UCSD-AML1 (cell line): ENCODE measurements at regions not wholly inside any gene's neighbourhood (a gene's known extent, or its start where the extent isn't known, plus 50 kb on each side); places are given as distances from the start of the nearest gene placed in this dataset.
"Not testable (repeated sequence)": the region's sequence is repeated elsewhere in the genome, so short reads cannot be mapped to it uniquely, and the experiment has no call there.

ENCODE experiments used
- DNase-seq: peaks from one replicate; lab custom pipeline; 2025; ENCODE audit not compliant: unreplicated experiment; lab: John Stamatoyannopoulos, UW

DNA sequence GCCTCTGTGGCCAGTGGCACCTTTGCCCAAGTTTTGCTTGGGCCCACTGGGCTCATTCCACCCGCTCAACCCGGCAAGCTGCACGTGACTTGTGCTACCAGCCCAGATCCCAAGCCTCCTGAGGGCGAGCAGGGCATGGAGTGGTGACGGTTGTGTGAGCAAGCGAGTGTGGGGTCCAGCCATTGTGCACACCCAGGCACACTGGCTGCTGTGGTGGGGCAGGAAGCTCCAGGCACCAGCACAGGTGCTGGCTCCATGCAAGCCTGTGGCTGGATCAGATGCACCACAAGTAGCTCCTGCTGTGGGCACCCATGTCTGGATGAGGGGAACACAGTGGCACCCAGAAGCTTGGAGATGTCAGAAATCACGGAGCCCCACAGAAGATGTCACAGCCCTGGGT, 557.0 kb upstream of the GNPDA2 start:
- no peak for DNase-seq

DNA sequence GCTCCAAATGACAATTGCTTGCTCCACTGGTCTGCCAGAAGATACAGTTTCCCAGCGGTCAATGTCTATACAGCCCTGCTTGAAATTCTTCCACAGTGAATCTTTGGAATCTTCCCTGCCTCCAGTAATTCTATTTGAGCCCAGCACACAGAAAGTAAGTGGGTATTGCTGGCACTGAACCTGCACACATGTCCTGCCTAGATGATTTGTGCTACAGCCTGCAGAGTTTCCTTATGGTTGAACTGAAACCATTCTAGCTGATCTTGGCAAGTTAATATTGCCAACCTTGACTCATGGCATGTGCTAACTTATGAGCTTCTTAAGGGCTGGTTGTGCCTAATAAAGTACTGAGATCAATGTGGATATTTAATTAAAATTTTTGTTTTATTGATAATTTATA, 553.8 kb upstream of the GNPDA2 start:
- no peak for DNase-seq

DNA sequence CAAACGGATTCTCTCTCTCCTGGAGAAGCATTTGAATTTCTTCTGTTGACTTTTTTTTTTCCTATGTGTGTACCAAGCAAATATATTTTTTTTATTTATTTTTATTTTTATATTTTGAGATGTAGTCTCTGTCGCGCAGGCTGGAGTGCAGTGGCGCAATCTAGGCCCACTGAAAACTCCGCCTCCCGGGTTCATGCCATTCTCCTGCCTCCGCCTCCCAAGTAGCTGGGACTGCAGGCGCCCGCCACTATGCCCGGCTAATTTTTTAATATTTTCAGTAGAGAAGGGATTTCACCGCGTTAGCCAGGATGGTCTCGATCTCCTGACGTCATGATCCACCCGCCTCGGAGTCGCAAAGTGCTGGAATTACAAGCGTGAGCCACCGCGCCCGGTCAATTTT, 549.5 kb upstream of the GNPDA2 start:
- no peak for DNase-seq

DNA sequence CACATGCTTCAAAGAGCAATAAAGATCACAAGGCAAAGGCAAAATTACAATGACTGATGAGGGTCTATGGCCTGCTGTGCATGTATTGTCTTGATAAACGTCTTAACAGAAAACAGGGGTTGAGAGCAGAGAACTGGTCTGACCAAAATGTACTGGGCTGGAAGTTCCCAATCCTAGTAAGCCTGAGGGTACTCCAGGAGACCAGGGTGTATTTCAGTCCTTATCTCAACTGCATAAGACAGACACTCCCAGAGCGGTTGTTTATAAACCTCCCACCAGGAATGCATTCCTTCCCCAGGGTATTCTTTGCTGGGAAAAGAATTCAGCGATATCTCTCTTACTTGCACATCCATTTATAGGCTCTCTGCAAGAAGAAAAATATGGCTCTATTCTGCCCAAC, 521.8 kb upstream of the GNPDA2 start:
- DNase-seq, result not testable (repeated sequence)

DNA sequence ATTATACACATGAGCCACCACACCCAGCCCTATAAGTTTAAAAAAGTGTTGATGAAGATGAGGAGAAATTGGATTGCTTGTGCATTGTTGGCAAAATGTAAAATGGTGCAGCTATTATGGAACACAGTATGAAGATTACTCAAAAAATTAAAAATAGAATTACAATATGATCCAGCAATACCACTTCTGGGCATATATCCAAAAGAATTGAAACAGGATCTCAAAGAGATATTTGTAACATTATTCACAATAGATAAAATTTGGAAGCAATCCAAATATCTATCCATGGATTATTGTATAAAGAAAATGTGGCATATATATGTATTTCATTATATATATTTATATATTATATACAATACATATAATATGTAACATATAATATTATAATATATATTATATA, 515.6 kb upstream of the GNPDA2 start:
- no peak for DNase-seq

DNA sequence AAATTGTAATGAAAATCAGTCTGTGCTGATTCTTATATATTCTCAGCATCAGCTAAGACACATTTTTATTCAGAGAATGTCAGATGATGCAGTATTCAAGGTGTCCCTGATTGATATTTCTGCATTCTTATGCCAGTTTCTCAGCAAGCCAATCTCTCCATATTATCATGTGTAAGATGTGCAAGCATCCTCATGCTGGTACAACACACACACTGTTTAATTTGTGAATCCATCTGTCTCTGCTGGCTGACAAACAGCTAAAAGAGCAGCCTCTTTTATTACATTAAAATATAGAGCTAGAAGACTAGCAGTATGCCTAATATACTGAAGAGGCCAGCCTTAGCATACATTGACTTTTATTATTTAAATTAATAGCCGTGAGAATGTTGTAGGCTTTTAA, 502.9 kb upstream of the GNPDA2 start:
- no peak for DNase-seq

DNA sequence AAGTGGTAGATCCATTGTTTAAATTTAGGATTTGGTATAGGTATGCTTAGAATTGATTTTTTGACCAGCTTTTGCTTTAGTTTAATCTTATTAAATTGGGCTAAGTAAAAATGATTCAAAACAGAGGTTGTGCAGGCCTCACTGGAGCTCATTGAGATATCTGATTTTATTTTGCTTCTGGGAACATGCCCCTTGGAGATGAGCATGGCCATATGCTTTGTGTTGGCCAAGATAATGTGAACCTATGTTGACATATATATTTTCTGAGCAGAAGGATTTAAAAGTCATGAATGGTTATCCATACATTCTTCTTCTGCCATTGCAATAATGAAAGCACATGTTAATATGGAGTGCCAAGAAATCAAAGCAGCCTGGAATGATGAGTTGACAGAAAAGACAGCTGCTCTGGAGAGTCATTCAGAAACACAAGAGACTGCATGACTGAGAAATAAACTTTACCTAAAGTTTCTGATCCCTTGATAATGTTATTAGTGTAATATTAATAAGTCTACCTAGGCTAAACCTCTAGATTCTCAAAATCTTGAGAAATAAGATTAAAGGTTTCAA, 489.7 kb upstream of the GNPDA2 start:
- no peak for DNase-seq

DNA sequence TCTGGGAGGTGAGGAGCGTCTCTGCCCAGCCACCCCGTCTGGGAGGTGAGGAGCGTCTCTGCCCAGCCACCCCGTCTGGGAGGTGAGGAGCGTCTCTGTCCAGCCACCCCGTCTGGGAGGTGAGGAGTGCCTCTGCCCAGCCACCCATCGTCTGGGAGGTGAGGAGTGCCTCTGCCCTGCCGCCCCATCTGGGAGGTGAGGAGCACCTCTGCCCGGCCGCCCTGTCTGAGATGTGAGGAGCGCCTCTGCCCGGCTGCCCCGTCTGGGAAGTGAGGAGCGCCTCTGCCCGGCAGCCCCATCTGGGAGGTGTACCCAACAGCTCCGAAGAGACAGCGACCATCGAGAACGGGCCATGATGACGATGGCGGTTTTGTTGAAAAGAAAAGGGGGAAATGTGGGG, 482.1 kb upstream of the GNPDA2 start:
- not testable (repeated sequence) for DNase-seq

DNA sequence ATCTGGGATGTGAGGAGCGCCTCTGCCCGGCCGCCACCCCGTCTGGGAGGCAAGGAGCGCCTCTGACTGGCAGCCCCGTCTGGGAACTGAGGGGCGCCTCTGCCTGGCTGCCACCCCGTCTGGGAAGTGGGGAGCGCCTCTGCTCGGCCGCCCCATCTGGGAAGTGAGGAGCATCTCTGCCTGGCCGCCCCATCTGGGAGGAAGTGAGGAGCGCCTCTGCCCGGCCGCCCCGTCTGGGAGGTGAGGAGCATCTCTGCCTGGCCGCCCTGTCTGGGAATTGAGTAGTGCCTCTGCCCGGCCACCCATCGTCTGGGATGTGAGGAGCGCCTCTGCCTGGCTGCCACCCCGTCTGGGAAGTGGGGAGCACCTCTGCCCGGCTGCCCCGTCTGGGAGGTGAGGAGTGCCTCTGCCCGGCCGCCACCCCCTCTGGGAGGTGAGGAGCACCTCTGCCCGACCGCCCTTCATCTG, 481.5 kb upstream of the GNPDA2 start:
- DNase-seq, result not testable (repeated sequence)

DNA sequence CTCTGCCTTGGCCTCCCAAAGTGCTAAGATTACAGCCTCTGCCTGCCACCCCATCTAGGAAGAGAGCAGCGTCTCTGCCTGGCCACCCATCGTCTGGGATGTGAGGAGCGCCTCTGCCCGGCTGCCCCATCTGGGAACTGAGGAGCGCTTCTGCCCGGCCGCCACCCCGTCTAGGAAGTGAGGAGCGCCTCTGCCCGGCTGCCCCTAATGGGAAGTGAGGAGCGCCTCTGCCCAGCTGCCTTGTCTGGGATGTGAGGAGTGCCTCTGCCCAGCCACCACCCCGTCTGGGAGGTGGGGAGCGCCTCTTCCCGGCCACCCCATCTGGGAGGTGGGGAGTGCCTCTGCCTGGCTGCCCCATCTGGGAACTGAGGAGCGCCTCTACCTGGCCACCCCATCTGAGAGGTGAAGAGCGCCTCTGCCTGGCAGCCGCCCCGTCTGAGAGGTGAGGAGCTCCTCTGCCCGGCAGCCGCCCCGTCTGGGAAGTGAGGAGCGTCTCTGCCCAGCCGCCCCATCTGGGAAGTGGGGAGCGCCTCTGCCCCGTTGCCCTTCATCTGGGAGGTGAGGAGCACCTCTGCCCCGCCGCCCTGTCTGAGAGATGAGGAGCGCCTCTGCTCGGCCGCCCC, 481.0 kb upstream of the GNPDA2 start:
- not testable (repeated sequence) for DNase-seq

DNA sequence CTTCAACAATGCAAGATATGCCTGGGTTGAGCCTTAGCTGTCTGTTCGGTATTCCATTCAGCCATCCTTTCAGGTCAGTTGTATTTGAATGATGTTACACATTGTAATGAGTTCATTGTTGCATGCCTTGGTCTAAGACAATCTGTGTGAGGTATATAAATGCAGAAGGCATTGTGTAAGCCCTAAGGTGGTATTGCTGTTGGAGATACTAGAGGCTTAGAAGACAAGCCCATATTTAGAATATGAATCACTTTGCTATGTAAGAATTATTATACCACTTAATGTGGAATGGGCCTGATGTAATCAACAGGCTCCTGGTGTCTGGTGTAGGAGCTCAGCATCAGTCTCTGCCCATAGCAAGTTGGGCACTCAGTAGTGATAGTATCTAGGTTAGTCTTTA, 473.4 kb upstream of the GNPDA2 start:
- no peak for DNase-seq

DNA sequence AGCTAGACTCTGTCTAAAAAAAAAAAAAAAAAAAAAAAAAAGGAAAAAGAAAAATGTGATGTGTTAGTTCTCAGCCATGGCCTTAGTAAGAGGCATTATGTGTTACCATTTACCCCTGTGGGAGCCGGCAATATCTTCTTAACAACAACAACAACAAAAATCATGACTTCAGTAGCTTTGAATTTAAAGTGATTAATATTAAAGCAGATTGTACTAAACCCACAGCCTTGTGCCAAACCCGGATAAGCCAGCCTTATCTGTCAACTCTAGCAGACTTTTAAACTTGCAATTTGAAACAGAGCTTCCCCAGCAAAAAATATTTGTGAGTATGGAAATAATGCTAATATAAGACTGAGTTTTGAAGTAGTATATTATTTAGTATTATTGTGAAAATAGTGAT, 462.1 kb upstream of the GNPDA2 start:
- no peak for DNase-seq

DNA sequence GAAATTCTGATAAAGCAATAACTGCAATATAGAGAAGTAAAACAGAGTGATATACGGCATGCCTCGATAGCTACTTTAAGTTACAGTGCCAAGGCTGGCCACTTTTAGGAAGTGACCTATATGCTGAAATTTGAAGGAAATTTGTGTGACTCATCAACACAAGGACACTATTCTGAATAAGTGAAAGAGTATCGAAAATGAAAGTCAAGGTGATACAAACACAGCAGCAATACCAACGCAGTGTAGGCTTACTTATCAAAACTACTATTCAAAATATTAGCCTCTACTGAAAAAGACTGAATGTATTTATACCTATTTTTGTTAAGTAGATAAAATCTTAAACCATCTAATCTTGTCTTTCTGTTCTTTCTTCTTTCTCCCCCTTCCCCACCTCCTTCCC, 459.9 kb upstream of the GNPDA2 start:
- no peak for DNase-seq

DNA sequence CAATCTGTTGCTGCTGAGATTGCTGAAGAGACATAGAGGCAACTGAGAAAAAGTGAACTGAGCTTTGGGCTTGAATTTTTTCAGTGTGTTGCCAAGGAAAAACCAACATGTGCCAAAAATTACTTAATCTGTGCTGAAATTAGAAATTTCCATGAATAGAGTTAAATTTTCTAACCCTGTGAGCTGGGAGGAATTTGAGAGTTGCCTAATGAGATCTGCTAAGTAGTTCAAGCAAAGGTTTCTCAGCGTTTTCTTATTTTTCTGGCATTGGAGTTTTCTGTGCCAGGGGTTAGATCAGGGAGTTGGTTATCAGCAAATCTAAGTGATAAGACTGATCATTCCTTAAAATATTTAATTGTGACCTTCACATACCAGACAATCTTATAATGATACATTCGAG, 457.5 kb upstream of the GNPDA2 start:
- DNase-seq, result no peak

DNA sequence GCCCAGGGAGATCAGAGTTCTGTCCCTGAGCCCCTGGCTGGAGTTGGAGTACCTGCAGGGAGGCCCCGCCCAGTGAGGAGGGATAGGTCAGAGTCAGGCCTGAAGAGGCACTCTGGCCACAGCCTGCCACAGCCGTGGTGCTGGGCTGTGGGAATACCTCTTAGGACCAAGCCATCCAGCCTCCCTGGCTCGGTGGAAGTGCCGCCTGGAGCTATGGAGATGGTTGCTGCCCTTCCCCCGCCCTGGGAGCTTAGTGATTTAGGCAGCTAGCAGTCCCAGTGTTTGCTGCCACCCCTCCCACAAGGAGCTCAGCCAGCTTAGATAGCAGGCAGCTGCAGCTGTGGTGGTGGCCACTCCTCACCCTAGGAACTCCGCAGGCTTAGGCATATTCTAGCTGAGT, 446.3 kb upstream of the GNPDA2 start:
- DNase-seq, result no peak

DNA sequence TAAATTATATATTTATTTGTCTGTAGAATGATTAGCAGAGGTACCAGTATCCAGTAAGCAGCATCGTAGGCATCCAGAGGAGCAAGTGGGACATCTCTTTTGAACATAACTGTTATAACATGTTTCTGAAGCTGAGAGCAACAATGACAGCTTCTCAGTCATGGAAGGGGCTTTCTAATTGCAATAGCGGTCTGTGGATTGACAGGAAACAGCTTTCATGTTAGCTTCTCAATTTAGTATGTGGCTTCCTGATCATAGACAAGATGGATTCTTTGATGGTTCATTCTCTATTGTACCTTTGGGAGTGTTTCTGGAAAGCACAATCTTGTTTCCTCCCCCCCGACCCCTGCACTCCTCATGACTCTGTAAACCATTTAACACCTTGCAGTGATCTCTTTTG, 434.6 kb upstream of the GNPDA2 start:
- no peak for DNase-seq

DNA sequence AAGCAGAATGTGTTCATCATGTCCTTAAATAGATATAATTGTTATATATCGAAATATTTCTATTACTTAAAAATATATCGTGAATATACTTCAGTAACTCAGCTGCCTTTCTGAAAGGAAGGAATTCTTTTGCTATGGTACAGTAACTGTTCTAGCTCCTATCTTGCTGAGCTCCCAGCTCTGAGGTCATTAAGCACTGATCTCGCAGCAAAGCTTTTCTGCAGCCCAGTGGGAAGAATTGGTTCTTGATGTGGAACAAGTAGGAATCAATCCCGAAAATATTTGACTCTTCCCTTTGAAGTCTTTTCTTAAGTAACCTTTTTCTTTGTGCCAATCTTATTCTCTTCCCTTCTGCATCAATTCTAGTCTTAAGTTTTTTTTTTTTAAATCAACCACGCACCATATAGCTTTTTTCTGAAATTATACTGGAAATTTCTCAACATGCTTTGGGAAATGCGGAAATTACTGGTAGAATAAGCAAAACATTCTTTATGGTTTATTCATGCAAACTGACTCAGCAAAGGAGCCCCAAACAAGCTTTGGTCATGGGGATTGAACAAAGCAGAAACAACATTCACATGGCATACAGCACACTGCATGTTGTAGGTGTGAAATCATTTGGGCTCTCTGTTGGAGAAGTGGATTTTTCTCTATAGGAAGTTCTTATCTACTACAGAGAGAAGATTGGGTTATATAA, 428.9 kb upstream of the GNPDA2 start:
- no peak for DNase-seq

DNA sequence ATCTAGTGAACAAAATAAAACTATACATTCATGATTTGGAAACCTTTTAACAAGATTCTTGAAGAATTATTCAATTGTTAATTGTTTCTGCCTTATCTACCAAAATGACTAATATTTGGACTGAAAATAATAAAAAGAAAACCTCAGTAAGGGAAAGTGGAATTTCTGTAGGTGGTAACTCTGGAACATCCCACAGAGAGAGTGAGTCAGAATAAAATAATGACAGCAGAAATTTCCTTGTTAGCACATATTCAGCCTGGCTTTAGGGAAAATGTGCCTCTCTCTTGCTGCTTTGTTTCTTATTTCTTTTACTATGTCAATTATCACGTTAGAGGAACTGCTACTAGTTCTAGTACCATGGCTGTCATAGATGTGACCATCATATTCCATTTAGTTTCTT, 421.5 kb upstream of the GNPDA2 start:
- DNase-seq, result no peak

DNA sequence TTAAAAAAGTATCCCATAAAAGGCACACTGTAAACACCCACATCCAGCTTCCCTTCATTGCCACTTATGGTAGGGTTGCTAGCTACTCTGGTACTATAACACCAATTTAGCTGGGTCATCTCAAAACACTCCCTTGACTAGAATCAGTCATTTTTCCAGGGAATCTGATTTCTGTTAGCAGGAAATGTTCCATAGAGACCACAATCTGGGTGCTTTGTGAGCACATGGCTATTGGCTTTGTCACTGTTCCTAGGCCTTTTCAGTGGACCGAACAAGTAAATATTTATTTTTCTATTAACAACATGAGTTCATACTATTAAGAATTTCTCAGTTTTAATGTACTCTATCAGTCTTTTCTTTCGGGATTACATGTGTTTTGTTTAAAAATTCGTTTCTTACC, 404.7 kb upstream of the GNPDA2 start:
- DNase-seq, result no peak

DNA sequence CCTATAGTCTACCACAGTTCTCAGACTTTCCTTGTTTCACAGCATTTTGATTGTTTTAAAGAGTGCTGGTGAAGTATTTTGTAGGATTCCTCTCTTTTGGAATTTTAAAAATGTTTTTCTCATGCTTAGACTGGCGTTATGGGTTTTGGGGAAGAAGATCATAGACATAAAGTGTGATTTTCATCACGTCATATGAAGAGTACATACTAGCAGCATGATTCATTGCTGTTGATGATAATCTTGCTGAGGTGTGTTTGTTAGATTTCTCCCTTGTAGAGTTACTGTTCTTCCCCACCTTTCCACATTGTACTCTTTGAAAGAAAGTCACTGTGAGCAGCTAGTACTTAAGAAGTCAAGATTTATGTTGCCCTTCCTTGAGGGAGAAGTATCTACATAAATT, 396.1 kb upstream of the GNPDA2 start:
- DNase-seq, result no peak

DNA sequence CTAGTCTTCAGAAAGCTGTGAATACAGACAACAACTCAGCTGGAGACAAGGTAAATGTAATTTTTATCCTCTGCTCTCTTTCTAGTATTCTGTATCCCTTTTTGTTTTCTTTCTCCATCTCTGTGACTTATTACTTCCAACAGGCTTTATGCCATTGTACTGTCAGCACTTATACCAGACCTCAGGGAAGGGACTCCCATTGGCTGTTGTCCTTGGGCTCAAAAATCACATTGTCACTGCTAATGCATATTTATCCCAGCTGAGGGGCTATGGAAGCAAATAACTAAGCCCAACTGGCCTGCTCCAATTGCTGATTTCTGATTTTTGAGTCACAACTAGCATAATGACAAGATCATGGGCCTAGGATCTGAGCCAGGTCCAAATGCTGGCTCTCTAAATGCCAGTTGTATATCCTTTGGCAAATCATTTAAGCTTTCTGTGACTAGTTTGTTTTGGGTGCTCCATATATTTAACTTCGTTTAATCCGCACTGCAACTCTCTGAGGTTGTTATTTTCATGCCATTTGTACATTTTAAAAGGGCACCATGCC, 395.1 kb upstream of the GNPDA2 start:
- DNase-seq, result no peak

DNA sequence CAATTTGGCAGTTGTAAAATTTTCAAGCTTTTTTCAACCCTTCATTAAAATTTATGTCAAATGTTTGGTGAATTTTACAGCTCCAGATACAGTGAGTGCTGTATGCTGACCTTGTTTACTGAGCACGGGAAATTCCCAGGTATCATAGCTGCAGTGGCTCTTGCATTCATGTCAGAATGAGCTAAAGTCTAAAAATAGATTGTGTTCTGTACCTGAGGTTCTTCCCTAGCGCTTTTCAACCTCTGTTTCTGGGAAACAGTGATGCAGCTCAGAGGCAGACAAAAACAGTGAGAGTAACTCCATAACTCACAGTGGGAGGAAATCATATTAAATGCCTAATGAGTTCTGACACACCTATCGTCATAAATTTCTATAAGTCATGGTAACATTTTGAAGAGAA, 393.8 kb upstream of the GNPDA2 start:
- no peak for DNase-seq
